Epithelial cell of esophagus (primary cell): ENCODE measurements at regions not wholly inside any gene's neighbourhood (a gene's known extent, or its start where the extent isn't known, plus 50 kb on each side); places are given as distances from the start of the nearest gene placed in this dataset.

Experiments used
- DNase-seq: peaks from one replicate; pipeline ENCODE4 v3.0.0; 2010; ENCODE audit warnings: low read depth
- H3K4me3 ChIP-seq: 2 replicates; pipeline ENCODE4 v1.5.1; 2011; ENCODE audit warnings: mild to moderate bottlenecking, low read length, control low read depth
- TF ChIP-seq, protein P1 (sequence below): IDR thresholded peaks from 2 replicates; pipeline ENCODE4 v1.5.1; 2011; ENCODE audit warnings: low read depth, mild to moderate bottlenecking, low read length, control low read depth, inconsistent platforms; ENCODE audit not compliant: insufficient read depth; ENCODE audit errors: missing control alignments

DNA sequence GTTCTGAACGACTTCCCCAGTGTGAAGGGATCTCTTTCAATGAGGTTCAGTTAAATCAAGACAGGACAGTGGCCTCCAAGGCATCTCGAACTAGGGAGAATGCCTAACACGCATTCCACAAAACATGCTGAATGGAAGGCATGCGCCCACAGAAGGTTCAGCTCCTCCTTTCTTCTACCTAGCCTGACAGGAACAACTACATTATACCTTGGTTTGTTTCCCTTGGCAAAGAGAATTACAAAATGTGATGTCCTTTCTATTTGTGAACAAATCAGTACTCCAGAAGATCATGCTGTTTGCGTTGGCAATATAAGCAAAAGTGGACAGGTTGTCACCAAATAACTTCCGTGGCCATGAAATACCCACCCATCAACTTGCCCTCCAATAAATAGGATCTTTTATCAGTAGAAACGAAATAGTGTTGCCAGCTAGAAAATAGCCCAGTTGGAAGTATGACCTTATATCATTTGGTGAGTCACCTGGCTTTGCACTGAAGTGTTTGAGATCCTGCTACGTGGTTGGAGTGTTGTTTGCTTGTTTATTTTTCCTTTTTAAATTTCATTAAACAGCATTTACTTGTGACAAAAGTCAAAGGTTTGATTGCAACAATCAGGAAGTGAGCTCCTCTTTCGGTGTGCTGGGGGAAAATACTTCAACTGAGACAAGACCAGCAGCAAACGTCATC is 117.0 kb upstream of the FAM204A start:
- peak; percentile 34 for DNase-seq
- TF ChIP-seq, protein P1, sequence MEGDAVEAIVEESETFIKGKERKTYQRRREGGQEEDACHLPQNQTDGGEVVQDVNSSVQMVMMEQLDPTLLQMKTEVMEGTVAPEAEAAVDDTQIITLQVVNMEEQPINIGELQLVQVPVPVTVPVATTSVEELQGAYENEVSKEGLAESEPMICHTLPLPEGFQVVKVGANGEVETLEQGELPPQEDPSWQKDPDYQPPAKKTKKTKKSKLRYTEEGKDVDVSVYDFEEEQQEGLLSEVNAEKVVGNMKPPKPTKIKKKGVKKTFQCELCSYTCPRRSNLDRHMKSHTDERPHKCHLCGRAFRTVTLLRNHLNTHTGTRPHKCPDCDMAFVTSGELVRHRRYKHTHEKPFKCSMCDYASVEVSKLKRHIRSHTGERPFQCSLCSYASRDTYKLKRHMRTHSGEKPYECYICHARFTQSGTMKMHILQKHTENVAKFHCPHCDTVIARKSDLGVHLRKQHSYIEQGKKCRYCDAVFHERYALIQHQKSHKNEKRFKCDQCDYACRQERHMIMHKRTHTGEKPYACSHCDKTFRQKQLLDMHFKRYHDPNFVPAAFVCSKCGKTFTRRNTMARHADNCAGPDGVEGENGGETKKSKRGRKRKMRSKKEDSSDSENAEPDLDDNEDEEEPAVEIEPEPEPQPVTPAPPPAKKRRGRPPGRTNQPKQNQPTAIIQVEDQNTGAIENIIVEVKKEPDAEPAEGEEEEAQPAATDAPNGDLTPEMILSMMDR = no peak
- H3K4me3 ChIP-seq = peak overlapping the region; percentile 36

DNA sequence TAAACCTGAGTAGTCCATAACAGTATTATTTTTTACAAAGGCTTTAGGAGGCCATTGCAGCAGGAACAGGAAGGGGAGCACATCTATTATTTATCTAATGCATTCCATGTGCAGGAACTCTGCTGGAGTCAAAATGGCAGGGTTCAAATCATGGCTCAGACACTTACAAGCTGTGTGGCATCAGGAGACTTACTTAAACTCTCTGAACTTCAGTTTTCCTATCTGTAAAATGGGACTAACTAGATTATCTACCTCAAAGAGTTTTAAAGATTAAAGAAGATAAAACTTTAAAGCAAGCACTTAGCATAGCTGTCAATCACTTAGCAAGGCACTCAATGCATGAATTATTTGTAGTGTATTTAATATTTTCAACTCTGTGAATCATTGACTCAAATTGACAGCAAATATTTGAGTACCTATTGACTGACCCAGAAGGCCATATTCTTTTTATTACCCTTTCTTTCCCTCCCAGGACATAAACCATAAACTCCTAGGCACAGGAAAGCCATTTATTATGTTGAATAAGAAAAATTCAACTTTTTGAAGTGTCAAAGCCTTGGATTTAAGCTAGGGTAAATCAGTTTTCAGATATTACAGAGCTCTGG is 115.8 kb upstream of the FAM204A start:
- no peak for DNase-seq
- no peak overlapping the region for H3K4me3 ChIP-seq
- TF ChIP-seq, protein P1 = no peak

DNA sequence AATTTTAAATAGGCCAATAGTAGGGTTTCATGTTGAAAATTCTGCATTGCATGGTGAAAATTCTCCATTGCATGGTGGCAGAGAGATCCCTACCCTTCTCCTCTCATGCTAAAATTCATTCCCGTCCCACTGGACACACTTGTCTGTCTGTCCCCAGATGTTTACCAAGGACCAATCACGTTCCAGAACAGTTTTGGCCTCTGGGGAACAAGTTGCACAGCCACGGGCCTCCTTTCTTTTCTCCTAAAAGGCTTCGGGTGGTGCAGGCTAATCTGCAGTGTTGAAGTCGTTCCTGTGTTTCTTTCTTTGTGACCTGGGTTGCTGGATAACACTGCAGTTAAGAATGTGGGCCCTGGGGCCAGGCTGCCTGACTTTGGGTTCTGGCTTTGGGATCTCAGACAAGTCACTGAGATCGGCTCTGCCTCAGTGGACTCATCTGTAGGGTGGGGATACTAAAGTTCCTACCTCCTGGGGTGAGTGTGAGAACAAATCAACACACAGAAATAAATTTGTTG is 113.1 kb upstream of the FAM204A start:
- TF ChIP-seq, protein P1 = no peak
- DNase-seq = no peak
- no peak overlapping the region for H3K4me3 ChIP-seq

DNA sequence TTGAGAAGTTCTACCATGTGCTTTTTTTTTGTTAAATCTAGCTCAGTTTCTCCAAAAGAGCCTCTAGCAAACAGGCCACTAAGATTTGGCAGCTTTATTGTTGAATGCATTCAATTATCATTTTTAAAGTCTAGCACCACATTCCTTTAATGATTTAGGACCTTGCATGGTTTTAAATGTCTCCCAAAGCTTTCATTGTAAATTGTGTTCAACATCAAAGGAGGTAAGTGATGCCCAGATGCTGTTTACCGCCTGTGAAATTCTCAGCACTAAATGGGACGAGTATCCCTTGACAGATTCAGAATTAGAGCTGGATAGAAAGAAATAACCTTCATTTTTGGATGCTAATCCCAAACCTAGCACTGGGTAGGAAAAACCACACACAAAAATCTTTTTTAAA is 112.1 kb upstream of the FAM204A start:
- TF ChIP-seq, protein P1 = no peak
- no peak overlapping the region for H3K4me3 ChIP-seq
- DNase-seq = no peak

DNA sequence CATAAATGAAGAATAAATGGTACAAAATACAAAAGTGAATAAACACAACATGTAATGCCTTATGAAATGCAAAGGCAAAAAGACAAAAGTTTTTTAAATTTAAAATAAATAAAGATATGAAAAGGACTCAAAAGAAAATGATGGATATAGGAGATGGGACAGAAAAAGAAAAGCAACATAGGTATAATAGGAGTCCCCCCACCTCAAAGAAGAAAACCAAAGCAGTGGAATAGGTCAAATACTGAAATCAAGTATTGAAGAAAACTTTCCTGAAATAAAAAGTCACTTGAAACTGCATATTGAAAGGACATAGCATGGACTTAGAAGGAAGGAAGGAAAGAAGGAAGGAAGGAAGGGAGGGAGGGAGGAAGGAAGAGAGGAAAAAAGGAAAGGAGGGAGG is 110.0 kb upstream of the FAM204A start:
- no peak for DNase-seq
- TF ChIP-seq, protein P1 = no peak
- H3K4me3 ChIP-seq = no peak overlapping the region

DNA sequence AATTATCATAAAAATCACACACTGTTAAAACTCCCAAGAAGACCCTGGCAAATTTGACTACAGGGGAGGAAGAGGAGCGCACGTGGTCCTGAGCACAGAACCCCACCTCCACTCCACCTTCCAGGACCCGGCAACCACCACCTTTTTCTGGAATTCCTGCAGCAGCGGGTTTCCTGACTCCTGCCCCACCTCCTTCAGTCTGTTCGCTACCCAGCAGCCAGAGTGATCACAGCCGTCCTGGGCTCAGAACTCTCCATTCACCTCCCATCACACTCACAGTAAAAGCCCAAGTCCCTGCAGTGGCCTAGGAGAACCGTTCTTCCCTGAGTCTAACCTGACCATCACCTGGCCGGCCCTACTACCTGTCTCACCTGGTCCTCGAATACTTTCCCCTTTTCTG is 107.4 kb upstream of the FAM204A start:
- TF ChIP-seq, protein P1 = no peak
- no peak for DNase-seq
- H3K4me3 ChIP-seq = no peak overlapping the region

DNA sequence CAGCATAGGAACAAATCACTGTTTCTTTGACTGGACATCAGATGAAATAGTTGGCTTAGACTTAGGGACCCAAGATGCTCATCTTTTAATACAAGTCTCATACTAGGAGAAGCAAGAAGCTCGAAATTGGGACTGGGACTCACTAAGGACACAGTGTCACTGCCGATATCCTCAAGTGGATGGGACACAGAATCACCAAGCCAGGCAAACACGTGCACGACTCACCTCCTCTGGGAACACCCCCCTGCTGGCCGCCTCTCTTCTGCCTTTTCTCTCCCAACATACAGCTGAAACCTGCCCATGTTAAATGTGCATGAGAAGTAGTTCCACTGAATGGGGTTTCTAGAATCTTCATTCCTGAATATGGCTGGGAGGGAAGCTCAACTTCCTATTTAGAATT is 106.6 kb upstream of the FAM204A start:
- no peak overlapping the region for H3K4me3 ChIP-seq
- DNase-seq = no peak

More for the DNA sequence above, 106.6 kb upstream of the FAM204A start:
- TF ChIP-seq, protein P1 = no peak
